Jurkat, Clone E6-1 (cell line): ENCODE measurements at regions not wholly inside any gene's neighbourhood (a gene's known extent, or its start where the extent isn't known, plus 50 kb on each side); places are given as distances from the start of the nearest gene placed in this dataset.
"Not testable (repeated sequence)": the region's sequence is repeated elsewhere in the genome, so short reads cannot be mapped to it uniquely, and the experiment has no call there.

Experiments
- DNase-seq: peaks from one replicate; pipeline ENCODE4 v3.0.0-alpha.2; 2011; ENCODE audit warnings: low read depth, low spot score
- H3K4me3 ChIP-seq: 2 replicates; pipeline ENCODE4 v1.5.1; 2011; ENCODE audit warnings: mild to moderate bottlenecking, low read length, control low read depth, moderate library complexity

GRCh38 chr4:160562661-160563060 is 1459.8 kb downstream of the RAPGEF2 start:
- H3K4me3 ChIP-seq, result no peak overlapping the region
- DNase-seq, result no peak

DNA sequence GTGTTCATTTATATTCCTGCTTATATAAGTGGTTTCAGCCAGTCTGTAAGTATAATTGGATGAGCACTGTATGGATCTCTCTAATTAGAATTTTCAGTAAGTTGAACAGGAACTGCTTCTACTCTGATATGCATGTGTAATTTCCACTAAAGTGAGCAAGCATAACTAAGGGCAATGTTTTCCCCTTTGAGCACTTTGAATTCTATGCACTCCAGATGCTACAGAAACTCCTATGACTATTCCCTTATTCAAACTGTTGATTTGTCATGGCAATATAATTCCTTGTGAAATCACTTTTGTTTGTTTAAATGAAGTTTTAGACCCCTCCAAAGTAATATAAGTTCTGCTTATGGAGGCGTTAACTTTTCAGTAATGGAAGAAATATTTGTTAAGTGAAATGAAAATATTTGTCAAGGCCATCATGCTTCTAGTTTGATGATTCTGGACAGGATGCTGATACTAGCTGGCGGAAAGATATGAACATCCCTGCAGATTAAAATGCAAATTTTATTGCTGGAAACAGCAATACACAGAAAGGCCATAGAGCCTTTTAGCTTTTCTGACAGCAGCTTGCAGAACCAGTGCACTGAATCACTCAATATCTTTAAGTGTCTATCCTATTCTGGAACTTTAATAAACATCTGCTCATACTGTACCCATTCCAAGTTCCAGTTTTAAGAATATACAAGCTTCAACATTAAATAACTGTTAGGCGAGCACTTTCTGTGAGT is 1460.8 kb downstream of the RAPGEF2 start:
- H3K4me3 ChIP-seq, result no peak overlapping the region
- no peak for DNase-seq

GRCh38 chr4:160567634-160568033 is 1464.8 kb downstream of the RAPGEF2 start:
- no peak overlapping the region for H3K4me3 ChIP-seq

GRCh38 chr4:160570271-160570670 is 1467.4 kb downstream of the RAPGEF2 start:
- H3K4me3 ChIP-seq, result no peak overlapping the region
- DNase-seq, result no peak

More at GRCh38 chr4:160567634-160568033, 1464.8 kb downstream of the RAPGEF2 start:
- no peak for DNase-seq

DNA sequence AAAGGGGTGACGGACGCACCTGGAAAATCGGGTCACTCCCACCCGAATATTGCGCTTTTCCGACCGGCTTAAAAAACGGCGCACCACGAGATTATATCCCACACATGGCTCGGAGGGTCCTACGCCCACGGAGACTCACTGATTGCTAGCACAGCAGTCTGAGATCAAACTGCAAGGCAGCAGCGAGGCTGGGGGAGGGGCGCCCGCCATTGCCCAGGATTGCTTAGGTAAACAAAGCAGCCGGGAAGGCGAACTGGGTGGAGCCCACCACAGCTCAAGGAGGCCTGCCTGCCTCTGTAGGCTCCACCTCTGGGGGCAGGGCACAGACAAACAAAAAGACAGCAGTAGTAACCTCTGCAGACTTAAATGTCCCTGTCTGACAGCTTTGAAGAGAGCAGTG is 1471.4 kb downstream of the RAPGEF2 start:
- H3K4me3 ChIP-seq, DNase-seq: not testable (repeated sequence)

- H3K4me3 ChIP-seq, result no peak overlapping the region
- peak; percentile 20 for DNase-seq
These were observed 1477.7 kb downstream of the RAPGEF2 start for GRCh38 chr4:160580581-160580980.

DNA sequence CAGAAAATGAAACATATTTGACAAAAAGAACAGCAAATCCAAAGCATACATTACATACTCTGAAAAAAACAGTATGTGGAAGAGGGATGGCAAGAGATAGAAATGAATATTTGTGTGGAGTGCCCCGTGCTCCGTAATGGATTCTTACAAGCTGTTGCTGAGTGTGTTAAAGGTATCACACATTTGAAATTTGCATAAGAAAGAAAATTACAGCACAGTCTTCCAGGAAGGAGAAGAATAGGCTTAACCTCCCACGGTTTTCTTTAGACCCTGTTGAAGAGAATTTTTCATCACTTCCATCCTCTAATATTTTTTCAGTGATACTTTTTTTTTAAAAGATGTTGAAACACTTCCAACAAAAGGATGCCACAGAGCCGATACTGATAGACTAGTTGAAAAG is 1489.4 kb downstream of the RAPGEF2 start:
- H3K4me3 ChIP-seq, result no peak overlapping the region
- no peak for DNase-seq

DNA sequence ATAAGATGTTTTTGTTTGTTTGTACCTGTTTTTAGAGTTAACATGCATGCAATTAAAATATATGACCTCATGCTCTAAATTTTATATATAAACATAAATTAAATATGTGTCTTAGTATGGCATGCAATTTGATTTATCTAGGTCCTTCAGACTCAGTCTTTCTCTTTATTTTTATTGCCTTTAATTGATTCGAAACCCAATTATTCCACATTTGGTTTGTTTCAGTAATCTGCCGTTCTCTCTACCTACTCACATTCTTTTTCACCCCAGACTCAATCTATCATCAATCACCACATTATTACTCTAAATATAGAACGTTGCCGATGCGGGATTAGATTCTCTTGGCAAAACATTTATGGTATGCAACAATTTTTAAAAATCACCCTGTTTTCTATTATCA is 1492.8 kb downstream of the RAPGEF2 start:
- no peak overlapping the region for H3K4me3 ChIP-seq

DNA sequence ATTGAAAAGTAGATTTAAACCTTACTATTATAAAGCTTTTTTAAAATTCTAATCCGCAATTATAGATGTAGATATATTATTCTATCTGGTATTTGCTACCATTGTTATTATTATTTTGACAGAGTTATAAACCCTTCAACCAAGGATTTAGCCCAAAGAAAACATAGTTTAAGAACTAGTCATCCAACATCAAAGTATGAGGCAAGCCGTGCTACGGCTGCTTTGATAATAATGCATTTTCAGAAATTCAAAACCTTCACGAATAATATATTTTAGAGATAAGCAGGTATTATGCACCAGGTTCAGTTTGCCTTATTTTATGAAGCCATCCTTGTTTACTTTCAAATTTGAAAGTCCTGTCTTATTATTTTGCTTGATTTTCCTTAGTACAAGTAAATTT is 1501.7 kb downstream of the RAPGEF2 start:
- no peak for DNase-seq
- no peak overlapping the region for H3K4me3 ChIP-seq

More for the DNA sequence above, 1492.8 kb downstream of the RAPGEF2 start:
- DNase-seq, result no peak

GRCh38 chr4:160611181-160611580 is 1508.3 kb downstream of the RAPGEF2 start:
- no peak overlapping the region for H3K4me3 ChIP-seq
- no peak for DNase-seq

GRCh38 chr4:160631044-160631443 is 1528.2 kb downstream of the RAPGEF2 start:
- H3K4me3 ChIP-seq, result no peak overlapping the region
- DNase-seq, result no peak

GRCh38 chr4:160652790-160653189 is 1511.0 kb downstream of the FSTL5 start:
- DNase-seq, result no peak

GRCh38 chr4:160675550-160675949 is 1488.2 kb downstream of the FSTL5 start:
- DNase-seq, result no peak
- no peak overlapping the region for H3K4me3 ChIP-seq

More at GRCh38 chr4:160652790-160653189, 1511.0 kb downstream of the FSTL5 start:
- no peak overlapping the region for H3K4me3 ChIP-seq

- H3K4me3 ChIP-seq, result no peak overlapping the region
- no peak for DNase-seq
These were observed 1478.1 kb downstream of the FSTL5 start for GRCh38 chr4:160685729-160686128.

- DNase-seq, result no peak
- no peak overlapping the region for H3K4me3 ChIP-seq
These were observed 1462.1 kb downstream of the FSTL5 start for GRCh38 chr4:160701671-160702070.

DNA sequence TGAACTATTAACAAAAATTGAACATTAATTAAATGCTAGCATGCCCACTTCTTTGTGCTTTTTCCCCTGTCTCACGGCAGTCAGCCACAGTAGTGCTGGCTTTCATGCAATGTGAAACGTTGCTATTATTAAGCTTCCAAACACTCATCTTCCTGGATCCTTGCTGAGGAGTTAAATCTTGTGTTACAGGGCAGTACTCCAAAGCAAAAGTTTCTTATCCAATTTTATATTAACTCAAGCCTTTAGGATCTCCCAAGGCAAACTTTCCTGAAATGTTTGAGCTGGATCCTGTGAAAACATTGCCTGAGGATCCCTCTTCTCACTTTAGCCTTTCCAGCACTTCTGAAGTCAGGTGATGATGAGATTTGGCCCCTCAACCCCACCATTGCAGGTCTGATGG is 1454.8 kb downstream of the FSTL5 start:
- H3K4me3 ChIP-seq, result no peak overlapping the region
- DNase-seq, result no peak

DNA sequence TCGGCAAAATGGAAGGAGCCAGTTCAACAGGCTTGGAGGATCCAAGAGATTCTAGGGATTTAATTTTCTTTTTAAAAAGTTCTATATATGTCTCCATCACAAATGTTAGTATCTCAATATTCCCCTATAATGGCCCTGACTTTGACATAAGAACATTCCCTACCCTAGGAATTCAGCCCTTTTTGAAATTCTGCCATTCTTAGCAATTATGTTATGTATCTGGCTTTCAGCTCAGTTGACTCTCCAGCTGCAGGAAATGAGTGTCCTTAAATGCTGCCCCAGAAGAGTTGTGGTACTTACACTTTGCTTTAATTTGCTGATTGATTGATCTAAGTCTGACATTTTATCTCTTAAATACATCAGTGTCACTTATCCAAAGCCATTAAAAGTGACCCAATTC is 1454.3 kb downstream of the FSTL5 start:
- H3K4me3 ChIP-seq, result no peak overlapping the region
- DNase-seq, result no peak

DNA sequence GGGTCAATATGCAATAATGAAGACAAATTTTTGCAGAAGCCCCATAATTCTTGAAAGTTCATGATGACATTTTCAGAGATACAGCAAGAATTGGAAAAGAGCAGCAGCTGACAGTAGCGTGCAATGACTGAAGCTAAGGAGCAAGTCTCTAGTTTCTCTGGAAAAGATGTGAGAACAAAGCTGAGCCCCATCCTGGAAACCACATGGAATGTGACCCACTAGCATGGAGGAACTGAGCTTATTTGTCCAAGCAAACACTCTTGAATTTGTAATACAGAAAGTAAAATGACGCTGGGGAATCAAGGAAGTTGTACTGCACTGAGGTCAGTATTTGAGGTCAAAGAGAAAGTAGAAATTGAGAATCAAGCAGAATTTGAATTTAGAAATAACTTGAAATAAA is 1447.2 kb downstream of the FSTL5 start:
- H3K4me3 ChIP-seq, result no peak overlapping the region
- DNase-seq, result no peak

DNA sequence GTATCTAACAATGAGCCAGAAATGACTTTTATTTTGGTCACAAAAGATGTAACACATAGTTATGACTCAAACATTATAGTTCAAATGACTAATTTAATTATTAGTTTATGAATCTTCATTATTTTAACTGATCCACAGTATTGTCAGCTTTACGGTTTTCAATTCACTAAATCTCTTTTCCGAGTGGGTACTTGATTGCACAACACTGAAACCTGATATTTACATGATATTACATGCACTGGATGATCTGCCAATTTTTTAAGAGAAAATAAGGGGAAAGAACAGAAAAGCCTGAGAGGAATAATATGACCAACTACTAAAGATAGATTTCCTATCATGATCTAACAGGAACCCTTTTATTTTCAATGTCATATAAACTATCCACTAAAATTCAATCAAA is 1446.0 kb downstream of the FSTL5 start:
- H3K4me3 ChIP-seq, result no peak overlapping the region
- DNase-seq, result no peak

- H3K4me3 ChIP-seq, result no peak overlapping the region
- DNase-seq, result no peak
These were observed 1439.7 kb downstream of the FSTL5 start for GRCh38 chr4:160724063-160724462.

DNA sequence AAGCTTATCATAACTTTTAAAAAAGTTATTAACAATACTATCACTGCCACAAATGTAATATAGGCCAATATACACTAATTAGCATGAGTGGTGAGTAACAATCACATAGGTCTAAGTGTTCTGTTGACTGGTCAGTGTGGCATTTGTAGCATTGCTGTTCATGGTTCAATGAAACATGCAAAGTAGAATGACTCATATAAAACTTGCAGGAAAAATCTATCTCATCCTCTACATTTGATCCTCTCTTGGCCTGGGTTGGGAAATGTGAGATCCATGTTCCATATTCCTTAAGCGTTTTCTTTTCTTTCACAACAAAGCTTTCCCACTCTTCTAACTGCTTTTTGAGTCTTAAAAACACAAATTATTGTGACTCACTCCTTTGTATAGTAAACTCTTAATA is 1418.7 kb downstream of the FSTL5 start:
- H3K4me3 ChIP-seq, result no peak overlapping the region
- DNase-seq, result no peak
